ENCODE measurements at regions not wholly inside any gene's neighbourhood (a gene's known extent, or its start where the extent isn't known, plus 50 kb on each side); places are given as distances from the start of the nearest gene placed in this dataset.

- no peaks in the 10 kb centered on the region for H3K4me1 ChIP-seq (ENCODE audit: control insufficient read depth, insufficient read depth, low read length)
- ChIA-PET CTCF (no interaction called here), POLR2A (no interaction called here)
- in situ Hi-C loops (cut with HindIII; ENCODE audit: low pct_unique_long_range_greater_than_20kb, low sequenced_read_pairs) = no loop called here
- ATAC-seq = no peak
- no TSS peak for BruUV-seq (replicated peaks)
- H3K27ac ChIP-seq (ENCODE audit: low read length) = no peak overlapping the region
- DNase-seq (ENCODE audit: low read depth, low spot score) = no peak
- H3K9me3 ChIP-seq (ENCODE audit: control insufficient read depth, insufficient read depth, low read depth, low read length) = no peaks in the 10 kb centered on the region
- H3K36me3 ChIP-seq (ENCODE audit: control insufficient read depth, insufficient read depth, low read length) = no peaks in the 10 kb centered on the region
- intact Hi-C loops (cut with micrococcal nuclease; ENCODE audit: unreplicated experiment) = no loop called here
- no peak overlapping the region for H3K4me3 ChIP-seq (ENCODE audit: low read depth in 2 of 2, low read length in 2 of 2)
- no peaks in the 10 kb centered on the region; the same call in 1 of the 2 replicates for H3K27me3 ChIP-seq (ENCODE audit: control insufficient read depth, insufficient read depth, low read length)
- TF ChIP-seq POLR2AphosphoS5 (IDR thresholded peaks at IDR 0.05; ENCODE audit: low read depth, low read length) = no peak
- TF ChIP-seq SIN3A (IDR thresholded peaks at IDR 0.05; ENCODE audit: borderline replicate concordance, insufficient read depth, low read depth, low read length) = no peak
- no peak for TF ChIP-seq TCF7L2 (IDR thresholded peaks at IDR 0.05; ENCODE audit: low read depth, low read length)
- TF ChIP-seq REST (IDR thresholded peaks at IDR 0.05; ENCODE audit: insufficient read depth in 1 of 2, low read depth in 2 of 2, low read length in 1 of 2) = no peak
- TF ChIP-seq CTCF (IDR thresholded peaks at IDR 0.05) = no peak
Measured at GRCh38 chr2:60361498-60361897, 192.0 kb downstream of the BCL11A start.

GRCh38 chr2:60359569-60359968 is 193.9 kb downstream of the BCL11A start:
- H3K27me3 ChIP-seq (ENCODE audit: control insufficient read depth, insufficient read depth, low read length) = no peaks in the 10 kb centered on the region; the same call in 1 of the 2 replicates
- no peaks in the 10 kb centered on the region for H3K4me1 ChIP-seq (ENCODE audit: control insufficient read depth, insufficient read depth, low read length)
- H3K36me3 ChIP-seq (ENCODE audit: control insufficient read depth, insufficient read depth, low read length) = no peaks in the 10 kb centered on the region
- H3K9me3 ChIP-seq (ENCODE audit: control insufficient read depth, insufficient read depth, low read depth, low read length) = no peaks in the 10 kb centered on the region
- no TSS peak for BruUV-seq (replicated peaks)
- no peak overlapping the region for H3K4me3 ChIP-seq (ENCODE audit: low read depth in 2 of 2, low read length in 2 of 2)
- ATAC-seq (no peak), DNase-seq (ENCODE audit: low read depth, low spot score) (no peak)
- POLR2A ChIA-PET = no interaction called here
- intact Hi-C loops (cut with micrococcal nuclease; ENCODE audit: unreplicated experiment) = no loop called here
- in situ Hi-C loops (cut with HindIII; ENCODE audit: low pct_unique_long_range_greater_than_20kb, low sequenced_read_pairs) = no loop called here
- TF ChIP-seq REST (IDR thresholded peaks at IDR 0.05; ENCODE audit: insufficient read depth in 1 of 2, low read depth in 2 of 2, low read length in 1 of 2) (no peak), TCF7L2 (IDR thresholded peaks at IDR 0.05; ENCODE audit: low read depth, low read length) (no peak), CTCF (IDR thresholded peaks at IDR 0.05) (no peak), POLR2AphosphoS5 (IDR thresholded peaks at IDR 0.05; ENCODE audit: low read depth, low read length) (no peak), SIN3A (IDR thresholded peaks at IDR 0.05; ENCODE audit: borderline replicate concordance, insufficient read depth, low read depth, low read length) (no peak)
- CTCF ChIA-PET = no interaction called here
- H3K27ac ChIP-seq (ENCODE audit: low read length) = no peak overlapping the region
